ENCODE measurements at regions not wholly inside any gene's neighbourhood (a gene's known extent, or its start where the extent isn't known, plus 50 kb on each side); places are given as distances from the start of the nearest gene placed in this dataset.

DNA sequence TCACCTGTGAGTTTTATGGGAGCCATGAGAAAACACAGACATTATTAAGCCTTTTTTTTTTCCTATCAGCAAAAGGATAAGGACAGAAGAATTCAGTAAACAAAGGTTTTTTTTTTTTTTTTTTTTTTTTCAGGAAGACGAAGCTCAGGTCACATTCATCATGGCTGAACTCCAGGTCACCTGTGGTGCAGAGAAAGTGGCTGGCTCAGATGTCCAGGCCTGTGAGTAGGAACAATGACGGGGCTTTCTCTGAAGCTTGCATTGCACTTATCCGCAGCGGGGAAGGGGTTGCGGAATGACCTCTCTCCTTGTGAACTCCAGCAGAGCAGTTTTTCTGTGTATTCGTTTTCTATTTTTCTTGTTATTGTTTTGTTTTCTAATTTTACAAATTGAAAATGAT is 759.6 kb upstream of the TMEM132C start:
- Histone ChIP-seq H3K79me2 (replicated peaks; ENCODE audit: insufficient read depth, low read length) (no peaks in the 10 kb centered on the region), H3K9me3 (ENCODE audit: low read length) (no peaks in the 10 kb centered on the region), H3K9me2 (ENCODE audit: insufficient read depth, low read length) (no peaks in the 10 kb centered on the region), H3K4me2 (ENCODE audit: low read length) (no peak overlapping the region), H3K36me3 (ENCODE audit: insufficient read depth, low read length) (no peaks in the 10 kb centered on the region), H3K27me3 (ENCODE audit: insufficient read depth, low read depth, low read length) (no peaks in the 10 kb centered on the region), H4K20me1 (ENCODE audit: insufficient read depth) (no peaks in the 10 kb centered on the region), H3K27ac (ENCODE audit: low read length) (no peak overlapping the region), H2AFZ (ENCODE audit: low read depth, low read length) (no peak overlapping the region), H3K4me3 (ENCODE audit: low read length) (no peak overlapping the region), H3F3A (ENCODE audit: insufficient read depth, low read length, poor library complexity, severe bottlenecking) (peaks cover 6% of the 10 kb centered on the region), H3K9ac (ENCODE audit: low read length) (no peak overlapping the region)
- TF ChIP-seq MXI1 (conservative IDR thresholded peaks at IDR 0.05; ENCODE audit: poor library complexity, severe bottlenecking) (no peak), EP300 (conservative IDR thresholded peaks at IDR 0.05; ENCODE audit: poor library complexity, severe bottlenecking) (no peak), EZH2 (IDR thresholded peaks at IDR 0.05; ENCODE audit: borderline replicate concordance, insufficient read depth, low read length, poor library complexity, severe bottlenecking) (no peak), TAF1 (IDR thresholded peaks at IDR 0.05; ENCODE audit: low read depth) (no peak)
- TF ChIP-seq, protein P1, sequence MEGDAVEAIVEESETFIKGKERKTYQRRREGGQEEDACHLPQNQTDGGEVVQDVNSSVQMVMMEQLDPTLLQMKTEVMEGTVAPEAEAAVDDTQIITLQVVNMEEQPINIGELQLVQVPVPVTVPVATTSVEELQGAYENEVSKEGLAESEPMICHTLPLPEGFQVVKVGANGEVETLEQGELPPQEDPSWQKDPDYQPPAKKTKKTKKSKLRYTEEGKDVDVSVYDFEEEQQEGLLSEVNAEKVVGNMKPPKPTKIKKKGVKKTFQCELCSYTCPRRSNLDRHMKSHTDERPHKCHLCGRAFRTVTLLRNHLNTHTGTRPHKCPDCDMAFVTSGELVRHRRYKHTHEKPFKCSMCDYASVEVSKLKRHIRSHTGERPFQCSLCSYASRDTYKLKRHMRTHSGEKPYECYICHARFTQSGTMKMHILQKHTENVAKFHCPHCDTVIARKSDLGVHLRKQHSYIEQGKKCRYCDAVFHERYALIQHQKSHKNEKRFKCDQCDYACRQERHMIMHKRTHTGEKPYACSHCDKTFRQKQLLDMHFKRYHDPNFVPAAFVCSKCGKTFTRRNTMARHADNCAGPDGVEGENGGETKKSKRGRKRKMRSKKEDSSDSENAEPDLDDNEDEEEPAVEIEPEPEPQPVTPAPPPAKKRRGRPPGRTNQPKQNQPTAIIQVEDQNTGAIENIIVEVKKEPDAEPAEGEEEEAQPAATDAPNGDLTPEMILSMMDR (IDR thresholded peaks at IDR 0.05; ENCODE audit: poor library complexity, severe bottlenecking) = no peak
- TF ChIP-seq, protein P2, sequence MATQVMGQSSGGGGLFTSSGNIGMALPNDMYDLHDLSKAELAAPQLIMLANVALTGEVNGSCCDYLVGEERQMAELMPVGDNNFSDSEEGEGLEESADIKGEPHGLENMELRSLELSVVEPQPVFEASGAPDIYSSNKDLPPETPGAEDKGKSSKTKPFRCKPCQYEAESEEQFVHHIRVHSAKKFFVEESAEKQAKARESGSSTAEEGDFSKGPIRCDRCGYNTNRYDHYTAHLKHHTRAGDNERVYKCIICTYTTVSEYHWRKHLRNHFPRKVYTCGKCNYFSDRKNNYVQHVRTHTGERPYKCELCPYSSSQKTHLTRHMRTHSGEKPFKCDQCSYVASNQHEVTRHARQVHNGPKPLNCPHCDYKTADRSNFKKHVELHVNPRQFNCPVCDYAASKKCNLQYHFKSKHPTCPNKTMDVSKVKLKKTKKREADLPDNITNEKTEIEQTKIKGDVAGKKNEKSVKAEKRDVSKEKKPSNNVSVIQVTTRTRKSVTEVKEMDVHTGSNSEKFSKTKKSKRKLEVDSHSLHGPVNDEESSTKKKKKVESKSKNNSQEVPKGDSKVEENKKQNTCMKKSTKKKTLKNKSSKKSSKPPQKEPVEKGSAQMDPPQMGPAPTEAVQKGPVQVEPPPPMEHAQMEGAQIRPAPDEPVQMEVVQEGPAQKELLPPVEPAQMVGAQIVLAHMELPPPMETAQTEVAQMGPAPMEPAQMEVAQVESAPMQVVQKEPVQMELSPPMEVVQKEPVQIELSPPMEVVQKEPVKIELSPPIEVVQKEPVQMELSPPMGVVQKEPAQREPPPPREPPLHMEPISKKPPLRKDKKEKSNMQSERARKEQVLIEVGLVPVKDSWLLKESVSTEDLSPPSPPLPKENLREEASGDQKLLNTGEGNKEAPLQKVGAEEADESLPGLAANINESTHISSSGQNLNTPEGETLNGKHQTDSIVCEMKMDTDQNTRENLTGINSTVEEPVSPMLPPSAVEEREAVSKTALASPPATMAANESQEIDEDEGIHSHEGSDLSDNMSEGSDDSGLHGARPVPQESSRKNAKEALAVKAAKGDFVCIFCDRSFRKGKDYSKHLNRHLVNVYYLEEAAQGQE (IDR thresholded peaks at IDR 0.05; ENCODE audit: borderline replicate concordance) = no peak

DNA sequence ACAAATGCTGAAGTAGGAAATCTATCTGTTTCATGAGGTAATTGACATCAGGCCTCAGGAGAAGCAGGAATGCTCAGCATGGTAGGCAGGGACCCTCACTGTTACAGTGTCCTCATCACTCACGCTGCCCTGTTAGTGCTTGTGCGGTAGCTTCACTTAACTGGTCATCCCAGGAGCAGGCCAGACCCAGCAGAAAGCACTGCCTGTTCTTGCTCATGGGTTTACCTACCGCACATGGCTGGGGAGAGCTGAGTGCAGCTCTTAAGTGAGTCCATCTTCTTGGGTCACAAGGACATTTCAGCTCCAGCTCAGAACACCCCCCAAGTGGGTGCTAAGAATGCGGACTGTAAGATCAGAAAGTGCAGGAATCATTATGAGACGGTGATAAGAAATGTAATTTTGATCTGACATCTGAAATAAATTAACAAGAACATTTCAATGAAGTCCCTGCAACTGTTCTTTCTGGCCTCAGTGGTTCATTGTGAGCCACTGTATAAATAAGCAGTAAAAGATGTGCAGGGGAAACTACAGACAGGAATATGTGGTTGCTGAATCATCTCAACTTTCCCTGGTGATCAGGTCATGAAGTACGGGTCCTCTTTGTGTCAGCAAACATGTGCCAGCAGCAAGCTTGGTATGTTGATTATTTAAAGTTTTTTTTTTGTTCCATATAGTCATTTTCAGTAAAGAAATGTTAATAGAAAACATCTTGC is 757.7 kb upstream of the TMEM132C start:
- H3K9ac ChIP-seq (ENCODE audit: low read length) = no peak overlapping the region

More for the DNA sequence above, 757.7 kb upstream of the TMEM132C start:
- TF ChIP-seq POLR2AphosphoS5 (IDR thresholded peaks at IDR 0.05) = no peak
- no peak for TF ChIP-seq RAD21 (conservative IDR thresholded peaks at IDR 0.05)
- TF ChIP-seq, protein P1 (IDR thresholded peaks at IDR 0.05; ENCODE audit: poor library complexity, severe bottlenecking) = no peak
- no peak for TF ChIP-seq TAF1 (IDR thresholded peaks at IDR 0.05; ENCODE audit: low read depth)
- no peak for TF ChIP-seq EP300 (conservative IDR thresholded peaks at IDR 0.05; ENCODE audit: poor library complexity, severe bottlenecking)
- no peak for TF ChIP-seq EZH2 (IDR thresholded peaks at IDR 0.05; ENCODE audit: borderline replicate concordance, insufficient read depth, low read length, poor library complexity, severe bottlenecking)
- TF ChIP-seq SMC3 (conservative IDR thresholded peaks at IDR 0.05; ENCODE audit: poor library complexity) = no peak
- TF ChIP-seq, protein P2 (IDR thresholded peaks at IDR 0.05; ENCODE audit: borderline replicate concordance) = no peak
- no peak for TF ChIP-seq MXI1 (conservative IDR thresholded peaks at IDR 0.05; ENCODE audit: poor library complexity, severe bottlenecking)
- Histone ChIP-seq H3K4me3 (ENCODE audit: low read length) (no peak overlapping the region), H3K36me3 (ENCODE audit: insufficient read depth, low read length) (no peaks in the 10 kb centered on the region), H3K79me2 (replicated peaks; ENCODE audit: insufficient read depth, low read length) (no peaks in the 10 kb centered on the region), H3K4me2 (ENCODE audit: low read length) (no peak overlapping the region), H3F3A (ENCODE audit: insufficient read depth, low read length, poor library complexity, severe bottlenecking) (peaks cover 4% of the 10 kb centered on the region), H3K9me2 (ENCODE audit: insufficient read depth, low read length) (no peaks in the 10 kb centered on the region), H2AFZ (ENCODE audit: low read depth, low read length) (no peak overlapping the region), H4K20me1 (ENCODE audit: insufficient read depth) (no peaks in the 10 kb centered on the region), H3K27me3 (ENCODE audit: insufficient read depth, low read depth, low read length) (no peaks in the 10 kb centered on the region), H3K9me3 (ENCODE audit: low read length) (no peaks in the 10 kb centered on the region), H3K27ac (ENCODE audit: low read length) (no peak overlapping the region)
